Thyroid gland (tissue), 4 donors: ENCODE measurements at regions not wholly inside any gene's neighbourhood (a gene's known extent, or its start where the extent isn't known, plus 50 kb on each side); places are given as distances from the start of the nearest gene placed in this dataset.

ENCODE experiments used
- POLR2A ChIP-seq, 2 donors: fragments of 450-650 bp; IDR thresholded peaks; one replicate each; pipeline ENCODE4 v1.6.1; 2017; ENCODE audit warnings: antibody characterized with exemption in 2 of 2, mild to moderate bottlenecking in 2 of 2, moderate library complexity in 1 of 2
- TF ChIP-seq, protein P1 (sequence below), 6 experiments: fragments of 200-600 bp in 3 of 6; fragments of 450-650 bp in 3 of 6; sonication (generic) in 3 of 6; IDR thresholded peaks; one replicate each; pipeline ENCODE4 v1.5.1; 2016 to 2019; ENCODE audit warnings: antibody characterized with exemption in 6 of 6, mild to moderate bottlenecking in 2 of 6, inconsistent platforms in 1 of 6, moderate library complexity in 1 of 6

DNA sequence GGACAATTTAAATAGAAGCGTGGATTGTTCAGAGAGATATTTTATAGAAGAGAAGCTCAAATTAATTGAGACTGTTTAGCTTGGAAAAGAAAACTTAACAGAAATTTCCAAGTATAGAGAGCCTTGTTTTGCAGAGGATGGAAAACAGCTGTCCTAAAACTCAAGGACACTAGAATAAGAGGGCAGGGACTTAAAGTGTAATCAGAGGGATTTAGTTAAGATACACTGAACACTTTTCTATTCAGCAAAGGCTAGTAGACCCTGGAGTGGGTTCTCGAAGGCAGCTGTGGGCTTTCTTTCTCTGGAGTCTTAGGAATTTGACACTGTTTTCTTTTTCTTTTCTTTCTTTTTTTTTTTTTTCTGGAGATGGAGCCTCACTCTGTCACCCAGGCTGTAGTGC is 92.7 kb upstream of the ARX start:
- TF ChIP-seq, protein P1, sequence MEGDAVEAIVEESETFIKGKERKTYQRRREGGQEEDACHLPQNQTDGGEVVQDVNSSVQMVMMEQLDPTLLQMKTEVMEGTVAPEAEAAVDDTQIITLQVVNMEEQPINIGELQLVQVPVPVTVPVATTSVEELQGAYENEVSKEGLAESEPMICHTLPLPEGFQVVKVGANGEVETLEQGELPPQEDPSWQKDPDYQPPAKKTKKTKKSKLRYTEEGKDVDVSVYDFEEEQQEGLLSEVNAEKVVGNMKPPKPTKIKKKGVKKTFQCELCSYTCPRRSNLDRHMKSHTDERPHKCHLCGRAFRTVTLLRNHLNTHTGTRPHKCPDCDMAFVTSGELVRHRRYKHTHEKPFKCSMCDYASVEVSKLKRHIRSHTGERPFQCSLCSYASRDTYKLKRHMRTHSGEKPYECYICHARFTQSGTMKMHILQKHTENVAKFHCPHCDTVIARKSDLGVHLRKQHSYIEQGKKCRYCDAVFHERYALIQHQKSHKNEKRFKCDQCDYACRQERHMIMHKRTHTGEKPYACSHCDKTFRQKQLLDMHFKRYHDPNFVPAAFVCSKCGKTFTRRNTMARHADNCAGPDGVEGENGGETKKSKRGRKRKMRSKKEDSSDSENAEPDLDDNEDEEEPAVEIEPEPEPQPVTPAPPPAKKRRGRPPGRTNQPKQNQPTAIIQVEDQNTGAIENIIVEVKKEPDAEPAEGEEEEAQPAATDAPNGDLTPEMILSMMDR (IDR thresholded peaks at IDR 0.05) = no peak
- no peak for TF ChIP-seq POLR2A (IDR thresholded peaks at IDR 0.05)
